Fibroblast of pulmonary artery (primary cell): ENCODE measurements at regions not wholly inside any gene's neighbourhood (a gene's known extent, or its start where the extent isn't known, plus 50 kb on each side); places are given as distances from the start of the nearest gene placed in this dataset.

Source experiments
- DNase-seq: peaks from one replicate; pipeline ENCODE4 v3.0.0-alpha.2; 2010; ENCODE audit warnings: low read depth
- H3K4me3 ChIP-seq: replicated peaks from 2 replicates; pipeline ENCODE4 v1.5.1; 2011; ENCODE audit warnings: low read depth, mild to moderate bottlenecking, control low read depth, low read length, moderate library complexity
- TF ChIP-seq, protein P1 (sequence below): IDR thresholded peaks from 2 replicates; pipeline ENCODE4 v1.5.1; 2011; ENCODE audit warnings: mild to moderate bottlenecking, control low read depth, low read length, inconsistent platforms; ENCODE audit errors: missing control alignments

DNA sequence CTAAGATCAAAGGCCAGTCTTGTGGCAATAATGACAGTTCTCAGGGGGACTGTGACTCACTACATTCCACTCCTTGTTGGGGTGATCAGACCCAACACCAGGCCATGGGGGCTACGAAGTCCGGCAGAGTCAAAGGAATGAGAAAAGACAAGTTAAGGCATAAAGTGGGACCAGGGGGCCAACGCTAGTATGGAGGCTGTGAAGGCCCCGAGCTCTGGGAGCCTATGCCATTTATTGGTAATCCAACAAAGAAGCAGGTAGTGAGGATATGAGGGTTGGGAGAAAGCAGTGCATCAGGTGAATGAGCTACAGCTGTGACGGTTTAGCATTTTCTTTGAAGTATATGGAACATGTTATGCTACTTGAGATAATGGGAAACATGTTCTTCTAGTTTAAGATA lies 104.4 kb upstream of the C2CD4B start:
- no peak overlapping the region for H3K4me3 ChIP-seq
- DNase-seq, result no peak
- TF ChIP-seq, protein P1, sequence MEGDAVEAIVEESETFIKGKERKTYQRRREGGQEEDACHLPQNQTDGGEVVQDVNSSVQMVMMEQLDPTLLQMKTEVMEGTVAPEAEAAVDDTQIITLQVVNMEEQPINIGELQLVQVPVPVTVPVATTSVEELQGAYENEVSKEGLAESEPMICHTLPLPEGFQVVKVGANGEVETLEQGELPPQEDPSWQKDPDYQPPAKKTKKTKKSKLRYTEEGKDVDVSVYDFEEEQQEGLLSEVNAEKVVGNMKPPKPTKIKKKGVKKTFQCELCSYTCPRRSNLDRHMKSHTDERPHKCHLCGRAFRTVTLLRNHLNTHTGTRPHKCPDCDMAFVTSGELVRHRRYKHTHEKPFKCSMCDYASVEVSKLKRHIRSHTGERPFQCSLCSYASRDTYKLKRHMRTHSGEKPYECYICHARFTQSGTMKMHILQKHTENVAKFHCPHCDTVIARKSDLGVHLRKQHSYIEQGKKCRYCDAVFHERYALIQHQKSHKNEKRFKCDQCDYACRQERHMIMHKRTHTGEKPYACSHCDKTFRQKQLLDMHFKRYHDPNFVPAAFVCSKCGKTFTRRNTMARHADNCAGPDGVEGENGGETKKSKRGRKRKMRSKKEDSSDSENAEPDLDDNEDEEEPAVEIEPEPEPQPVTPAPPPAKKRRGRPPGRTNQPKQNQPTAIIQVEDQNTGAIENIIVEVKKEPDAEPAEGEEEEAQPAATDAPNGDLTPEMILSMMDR, result no peak

DNA sequence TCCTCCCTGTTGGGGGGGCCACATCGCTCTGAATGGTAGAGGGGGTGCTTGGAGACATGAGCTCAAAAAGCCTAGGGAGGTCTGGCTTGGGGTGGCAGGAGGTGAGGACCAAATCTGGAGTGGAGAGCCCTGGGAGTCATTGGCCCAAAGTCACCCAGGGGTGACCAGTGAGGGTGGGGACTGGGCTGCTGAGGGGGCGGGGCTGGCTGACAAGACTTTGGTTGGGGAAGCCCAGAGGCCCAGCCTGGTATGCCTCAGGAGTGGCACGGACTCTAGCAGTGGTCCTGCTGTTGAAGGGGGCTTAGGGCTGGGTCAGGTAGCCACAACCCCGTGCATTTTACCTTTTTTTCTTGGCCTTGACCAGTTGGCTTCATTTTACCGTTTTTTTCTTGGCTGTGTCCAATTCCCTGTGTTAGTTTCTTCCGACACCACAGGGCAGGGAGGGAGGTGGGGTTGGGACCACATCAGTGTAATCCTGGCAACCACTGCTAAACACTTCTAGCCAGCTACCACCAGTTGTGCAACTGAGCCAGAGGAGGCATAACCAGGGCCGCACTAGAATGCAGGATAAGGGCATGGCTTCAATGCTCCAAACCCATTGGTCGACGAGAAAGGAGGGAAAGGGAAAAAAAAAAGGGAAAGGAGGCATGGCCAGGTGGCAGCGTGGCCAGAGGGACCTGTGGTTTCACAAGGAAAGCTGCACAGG lies 105.3 kb upstream of the C2CD4B start:
- TF ChIP-seq, protein P1, result no peak
- H3K4me3 ChIP-seq, result no peak overlapping the region
- DNase-seq, result no peak

DNA sequence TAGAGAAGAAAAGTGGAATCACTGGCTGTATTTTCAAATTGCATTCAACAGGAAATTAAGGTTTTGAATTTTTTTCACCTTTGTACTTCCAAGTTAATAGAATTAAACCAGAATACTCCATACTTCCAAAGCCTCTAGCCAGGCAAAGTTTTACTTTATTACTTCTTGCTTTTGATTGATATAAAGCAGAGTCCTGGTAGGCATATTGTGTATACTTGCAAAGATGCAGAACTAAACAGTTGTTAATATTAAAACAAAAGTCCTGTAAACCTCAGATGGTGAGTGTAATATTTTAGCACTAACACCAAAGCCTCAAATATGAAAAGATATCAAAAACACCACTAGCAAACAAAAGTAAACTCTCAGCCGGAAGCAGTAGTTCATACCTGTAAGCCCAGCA lies 107.2 kb upstream of the C2CD4B start:
- no peak for DNase-seq
- no peak overlapping the region for H3K4me3 ChIP-seq
- TF ChIP-seq, protein P1, result no peak

DNA sequence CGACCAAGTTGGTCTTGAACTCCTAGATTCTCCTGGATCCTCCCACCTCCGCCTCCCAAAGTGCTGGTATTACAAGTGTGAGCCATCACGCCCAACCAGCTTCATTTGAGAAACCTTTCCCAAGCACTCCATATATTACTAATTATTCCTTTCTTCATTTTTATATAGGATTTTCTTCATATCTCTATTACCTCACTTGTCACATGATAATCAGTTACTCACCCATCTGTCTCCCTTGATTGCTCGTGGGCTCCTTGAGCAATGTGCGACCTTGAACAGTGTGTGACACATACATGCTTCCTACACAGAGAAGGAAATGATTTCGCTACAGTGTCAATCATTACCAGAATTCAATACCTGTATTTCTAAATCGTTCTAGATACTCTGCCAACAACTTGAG lies 110.7 kb upstream of the C2CD4B start:
- TF ChIP-seq, protein P1, result no peak
- DNase-seq, result no peak
- H3K4me3 ChIP-seq, result no peak overlapping the region

DNA sequence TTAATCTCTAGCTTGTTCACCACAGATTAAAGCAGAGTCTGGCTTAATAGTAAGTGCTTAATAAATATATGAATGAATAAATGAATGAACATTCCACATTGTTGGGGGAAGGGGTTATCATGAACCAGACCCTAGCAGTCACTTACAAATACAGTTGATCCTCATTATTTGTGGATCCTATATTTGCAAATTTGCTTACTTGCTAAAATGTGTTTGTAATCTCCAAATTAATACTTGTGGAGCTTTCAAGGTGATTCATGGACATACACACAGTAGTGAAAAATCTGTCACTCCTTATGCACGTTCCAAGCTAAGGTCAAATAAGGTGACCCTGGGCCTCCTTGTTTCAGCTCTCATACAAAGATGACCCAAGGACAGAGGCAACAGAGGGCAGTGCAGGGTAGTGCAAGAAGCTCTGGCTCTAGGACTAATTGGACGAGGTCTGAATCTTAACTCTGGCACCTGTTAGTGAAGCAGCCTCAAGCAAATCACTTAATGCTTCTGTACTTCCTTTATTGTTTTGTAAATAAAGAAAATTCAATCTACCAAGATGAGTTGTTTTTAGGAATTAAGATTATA lies 112.8 kb upstream of the C2CD4B start:
- DNase-seq, result no peak
- TF ChIP-seq, protein P1, result no peak
- H3K4me3 ChIP-seq, result no peak overlapping the region

DNA sequence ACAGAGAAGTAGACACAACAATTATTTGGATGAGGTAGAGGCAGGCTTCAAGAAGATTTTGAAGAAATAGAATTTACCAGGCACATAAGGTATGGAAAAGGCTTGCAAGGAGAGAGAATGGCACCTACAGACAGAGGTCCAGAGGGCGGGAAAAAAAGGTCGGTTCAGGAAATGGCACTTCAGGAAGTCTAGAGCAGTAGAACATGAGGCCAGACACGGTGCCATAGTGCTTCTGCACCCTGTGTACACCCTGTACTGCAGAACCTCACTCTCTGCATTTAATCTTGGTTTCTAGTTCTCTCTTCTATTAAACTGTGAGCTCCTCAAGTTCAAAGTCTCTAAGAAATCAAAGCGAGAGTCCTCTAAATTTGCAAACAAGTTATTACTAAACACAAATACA lies 113.4 kb upstream of the C2CD4B start:
- TF ChIP-seq, protein P1, result no peak
- no peak for DNase-seq
- no peak overlapping the region for H3K4me3 ChIP-seq

DNA sequence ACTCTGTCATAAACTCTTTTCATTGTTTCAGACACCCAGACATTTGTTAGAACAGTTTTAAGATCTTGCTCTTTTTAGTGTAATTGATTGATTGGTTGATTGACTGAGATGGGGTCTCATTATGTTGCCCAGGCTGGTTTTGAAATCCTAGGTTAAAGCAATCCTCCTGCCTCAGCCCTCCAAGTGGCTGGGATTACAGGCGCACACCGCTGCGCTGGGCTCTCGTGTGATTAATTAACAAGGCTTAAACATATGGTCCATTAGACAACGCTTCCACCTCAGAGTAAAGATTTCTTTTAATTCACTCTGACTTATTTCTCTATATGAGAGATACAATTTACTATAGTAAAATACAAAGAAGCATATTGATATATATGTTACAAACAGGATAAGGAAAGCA lies 114.0 kb upstream of the C2CD4B start:
- no peak for DNase-seq
- no peak overlapping the region for H3K4me3 ChIP-seq
- TF ChIP-seq, protein P1, result no peak
